ENCODE measurements at regions not wholly inside any gene's neighbourhood (a gene's known extent, or its start where the extent isn't known, plus 50 kb on each side); places are given as distances from the start of the nearest gene placed in this dataset.

DNA sequence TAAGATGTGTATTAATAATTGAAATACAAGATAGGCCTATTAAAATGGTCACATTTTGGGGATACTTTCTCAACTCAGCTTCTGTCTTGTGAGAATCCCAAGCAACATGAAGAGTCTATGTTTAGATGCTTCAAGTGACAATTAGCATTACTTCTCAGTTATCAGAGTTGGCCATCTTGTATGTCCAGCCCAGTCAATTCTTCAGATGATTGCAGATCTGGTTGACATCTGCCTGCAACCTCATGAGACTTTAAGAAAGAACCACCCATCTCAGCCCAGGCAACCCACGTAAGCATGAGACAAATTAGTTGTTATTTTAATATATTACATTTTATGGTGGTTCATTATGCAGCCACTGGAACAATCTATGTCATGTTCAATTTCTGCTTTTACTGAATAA, 256.5 kb downstream of the TENT5A start:
- TF ChIP-seq, protein P1, sequence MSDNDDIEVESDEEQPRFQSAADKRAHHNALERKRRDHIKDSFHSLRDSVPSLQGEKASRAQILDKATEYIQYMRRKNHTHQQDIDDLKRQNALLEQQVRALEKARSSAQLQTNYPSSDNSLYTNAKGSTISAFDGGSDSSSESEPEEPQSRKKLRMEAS (IDR thresholded peaks at IDR 0.05; ENCODE audit: low read depth, low read length): no peak
- TF ChIP-seq MYC (IDR thresholded peaks at IDR 0.05; ENCODE audit: low read depth, low read length) (no peak), POLR2A (IDR thresholded peaks at IDR 0.05; ENCODE audit: extremely low read depth, insufficient read length) (no peak)
- TF ChIP-seq, protein P2, sequence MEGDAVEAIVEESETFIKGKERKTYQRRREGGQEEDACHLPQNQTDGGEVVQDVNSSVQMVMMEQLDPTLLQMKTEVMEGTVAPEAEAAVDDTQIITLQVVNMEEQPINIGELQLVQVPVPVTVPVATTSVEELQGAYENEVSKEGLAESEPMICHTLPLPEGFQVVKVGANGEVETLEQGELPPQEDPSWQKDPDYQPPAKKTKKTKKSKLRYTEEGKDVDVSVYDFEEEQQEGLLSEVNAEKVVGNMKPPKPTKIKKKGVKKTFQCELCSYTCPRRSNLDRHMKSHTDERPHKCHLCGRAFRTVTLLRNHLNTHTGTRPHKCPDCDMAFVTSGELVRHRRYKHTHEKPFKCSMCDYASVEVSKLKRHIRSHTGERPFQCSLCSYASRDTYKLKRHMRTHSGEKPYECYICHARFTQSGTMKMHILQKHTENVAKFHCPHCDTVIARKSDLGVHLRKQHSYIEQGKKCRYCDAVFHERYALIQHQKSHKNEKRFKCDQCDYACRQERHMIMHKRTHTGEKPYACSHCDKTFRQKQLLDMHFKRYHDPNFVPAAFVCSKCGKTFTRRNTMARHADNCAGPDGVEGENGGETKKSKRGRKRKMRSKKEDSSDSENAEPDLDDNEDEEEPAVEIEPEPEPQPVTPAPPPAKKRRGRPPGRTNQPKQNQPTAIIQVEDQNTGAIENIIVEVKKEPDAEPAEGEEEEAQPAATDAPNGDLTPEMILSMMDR (IDR thresholded peaks at IDR 0.05; ENCODE audit: low read depth, low read length): no peak

Data from NB4 (cell line).